HG03457 (cell line): ENCODE measurements at regions not wholly inside any gene's neighbourhood (a gene's known extent, or its start where the extent isn't known, plus 50 kb on each side); places are given as distances from the start of the nearest gene placed in this dataset.
"Not testable (repeated sequence)": the region's sequence is repeated elsewhere in the genome, so short reads cannot be mapped to it uniquely, and the experiment has no call there.

Source experiments
- ATAC-seq: cut with Tn5 transposase; IDR thresholded peaks from one replicate; pipeline ENCODE4 v1.9.1; 2021; ENCODE audit warnings: moderate number of reproducible peaks; ENCODE audit not compliant: unreplicated experiment

DNA sequence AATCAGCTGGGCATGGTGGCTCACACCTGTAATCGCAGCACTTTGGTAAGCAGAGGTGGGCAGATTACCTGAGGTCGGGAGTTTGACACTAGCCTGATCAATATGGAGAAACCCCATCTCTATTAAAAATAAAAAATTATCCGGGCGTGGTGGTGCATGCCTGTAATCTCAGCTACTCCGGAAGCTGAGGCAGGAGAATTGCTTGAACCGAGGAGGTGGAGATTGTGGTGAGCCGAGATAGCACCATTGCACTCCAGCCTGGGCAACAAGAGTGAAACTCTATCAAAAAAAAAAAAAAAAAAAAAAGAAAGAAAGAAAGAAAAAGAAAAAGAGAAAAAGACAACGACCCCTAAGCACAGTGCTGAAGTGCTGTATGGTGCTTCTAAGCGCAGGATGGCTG lies 280.6 kb upstream of the MAF start:
- ATAC-seq = not testable (repeated sequence)

DNA sequence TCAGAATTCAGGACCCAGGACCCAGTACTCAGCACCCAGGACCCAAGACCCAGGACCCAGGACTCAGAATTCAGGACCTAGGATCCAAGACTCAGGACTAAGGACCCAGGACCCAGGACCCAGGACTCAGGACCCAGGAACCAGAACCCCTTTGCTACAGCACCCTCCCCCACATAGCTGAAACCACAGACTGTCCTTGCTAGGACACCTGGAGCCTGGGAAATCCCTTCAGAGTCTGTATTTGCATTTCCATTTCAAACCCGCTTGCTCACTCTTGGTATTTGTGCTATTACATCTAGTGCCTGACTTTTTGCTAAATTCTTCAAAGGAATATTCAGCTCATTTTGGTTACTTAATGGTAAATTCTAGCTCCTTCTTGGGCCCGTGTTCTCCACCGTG lies 275.8 kb upstream of the MAF start:
- ATAC-seq = no peak

DNA sequence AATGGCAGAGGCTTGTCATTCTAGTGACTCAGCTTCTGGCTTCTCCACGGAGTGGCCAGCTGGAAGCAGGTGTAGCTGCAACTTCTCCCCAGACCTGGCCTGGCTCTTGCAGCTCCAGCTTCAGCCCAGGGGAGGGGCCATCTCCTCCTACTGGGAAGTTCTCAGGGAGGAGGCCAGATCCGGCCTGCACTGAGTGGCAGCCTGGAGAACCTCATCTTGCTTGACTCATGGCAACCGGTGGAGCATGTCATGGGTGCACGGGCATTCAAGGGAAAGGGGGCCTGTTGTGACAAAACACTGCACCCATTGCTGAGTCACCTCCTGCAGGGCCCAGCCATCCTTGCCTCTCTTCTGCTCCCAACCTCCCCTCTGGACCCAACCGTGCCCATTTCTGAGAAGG lies 273.9 kb upstream of the MAF start:
- ATAC-seq = no peak

DNA sequence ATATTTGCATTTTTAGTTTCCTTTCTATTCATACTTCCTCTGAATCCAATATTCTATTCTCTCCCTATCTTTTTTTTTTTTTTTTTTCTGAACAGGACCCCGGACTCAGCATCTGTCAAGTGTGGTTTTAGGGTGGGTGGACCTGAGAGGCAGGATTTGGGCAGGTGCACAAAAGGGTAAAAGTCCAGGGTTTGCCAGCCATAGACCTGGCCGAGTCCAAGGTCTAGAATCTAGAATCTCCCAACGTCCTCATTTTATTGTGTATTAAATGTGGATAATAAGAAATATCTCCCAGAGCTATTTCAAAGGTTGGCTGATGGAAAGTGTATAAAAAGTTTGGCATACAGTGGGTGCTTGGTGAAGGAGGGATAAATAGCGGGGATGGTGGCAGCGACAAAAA lies 273.3 kb upstream of the MAF start:
- ATAC-seq = no peak

DNA sequence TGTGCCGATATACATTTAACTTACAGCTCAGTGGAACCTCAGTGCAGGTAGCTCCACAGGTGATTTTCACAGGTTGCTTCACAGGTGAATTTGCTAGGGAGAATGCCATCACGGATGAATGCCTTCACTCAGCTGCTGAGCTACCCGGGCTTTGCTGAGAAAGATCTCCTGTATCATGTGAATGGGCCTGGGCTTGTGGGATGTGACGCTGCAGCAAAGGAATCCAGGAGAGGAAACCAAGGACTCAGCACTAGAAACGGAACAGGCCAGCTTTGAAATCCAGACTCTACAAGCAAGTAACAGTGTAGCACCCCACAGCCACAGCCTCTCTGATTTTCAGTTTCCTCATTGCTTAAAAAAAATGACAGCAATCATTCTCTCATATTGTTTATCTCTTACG lies 271.4 kb upstream of the MAF start:
- no peak for ATAC-seq

DNA sequence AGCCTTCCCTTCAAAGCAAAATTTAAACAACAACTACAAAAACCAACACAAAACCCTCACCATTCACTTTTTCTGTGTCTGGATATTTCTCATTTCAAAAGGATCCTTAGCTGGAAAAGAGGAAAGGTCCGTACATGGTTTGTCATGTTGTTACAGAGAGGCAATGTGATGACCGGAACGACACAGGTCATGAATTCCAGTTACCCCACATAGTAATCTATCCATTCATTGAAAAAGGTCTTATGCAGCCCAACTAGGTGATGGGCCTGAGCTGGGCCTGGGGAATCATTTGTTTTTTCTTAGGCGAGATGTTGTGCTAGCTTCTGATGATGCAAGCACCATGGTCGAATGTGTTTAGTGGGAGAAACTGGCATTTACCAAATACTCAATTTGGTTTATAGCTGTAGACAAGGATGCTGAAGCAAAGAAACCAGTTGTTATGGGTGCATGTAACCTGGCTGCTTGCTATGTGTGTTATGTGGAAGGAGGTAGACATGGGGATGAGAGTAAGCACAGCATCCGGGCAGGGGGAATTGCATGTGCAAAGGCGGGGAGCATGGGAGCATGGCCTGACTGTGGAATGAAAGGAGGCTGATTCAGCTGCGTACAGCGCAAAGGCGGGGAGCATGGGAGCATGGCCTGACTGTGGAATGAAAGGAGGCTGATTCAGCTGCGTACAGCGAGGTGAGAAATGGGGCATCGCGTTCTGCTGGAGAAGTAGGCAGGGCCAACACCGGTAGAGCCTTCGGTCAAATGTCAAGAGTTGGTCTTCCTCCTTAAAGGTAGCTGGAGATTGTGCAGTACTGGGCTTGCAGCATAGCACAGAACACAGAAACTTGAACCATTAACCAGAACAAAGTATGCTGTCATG lies 269.7 kb upstream of the MAF start:
- ATAC-seq = no peak

DNA sequence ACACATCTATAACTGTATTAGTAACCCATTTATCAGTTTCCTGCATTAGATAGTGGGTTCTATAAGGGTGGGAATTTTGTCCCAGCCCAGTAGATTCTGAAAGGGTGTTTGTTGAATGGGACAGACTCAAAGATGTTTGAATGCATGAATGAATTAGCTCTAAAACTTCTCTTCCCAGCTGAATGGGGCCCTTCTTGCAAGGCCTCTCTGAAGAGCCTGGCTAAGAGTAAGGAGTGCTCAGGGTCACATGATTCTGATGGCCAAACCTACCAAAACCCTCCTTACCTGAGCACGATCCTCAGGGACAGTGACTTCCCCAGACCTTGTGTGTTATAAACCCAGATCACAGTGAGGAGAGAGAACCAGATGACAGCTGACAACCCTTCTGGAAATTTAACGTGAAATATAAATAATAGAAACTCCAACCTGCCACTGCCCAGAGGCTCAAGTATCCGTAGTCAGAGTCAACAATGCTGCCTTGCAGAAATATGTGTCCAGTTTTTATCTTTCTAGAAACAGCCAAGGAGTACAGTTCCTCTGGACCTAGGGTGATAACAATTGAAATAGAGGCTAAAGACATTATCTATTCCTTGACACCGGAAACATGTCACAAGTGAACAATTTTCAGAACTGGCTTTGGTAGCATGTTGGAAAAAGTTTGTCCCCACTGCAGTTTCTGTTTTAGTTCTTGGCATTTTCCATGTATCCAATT lies 268.9 kb upstream of the MAF start:
- ATAC-seq = no peak

DNA sequence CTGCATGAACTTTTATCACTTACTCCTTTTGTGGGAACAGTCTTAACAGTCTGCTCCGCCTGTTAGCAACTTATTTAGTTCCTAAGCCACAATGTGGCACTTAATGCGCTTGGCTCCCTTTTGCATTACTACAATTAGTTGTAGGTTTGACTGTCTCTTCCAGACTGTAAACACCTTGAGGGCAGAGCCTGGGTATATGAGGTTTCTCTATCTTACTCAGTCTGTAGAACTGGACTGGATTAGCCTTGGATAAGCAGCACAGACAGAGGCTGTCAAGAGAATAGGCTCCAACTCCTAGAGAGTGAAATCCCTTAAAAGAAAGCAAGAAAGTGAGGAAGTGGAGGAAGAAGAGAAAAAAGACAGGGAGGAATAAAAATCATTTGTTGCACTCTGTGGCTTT lies 268.3 kb upstream of the MAF start:
- ATAC-seq = no peak

DNA sequence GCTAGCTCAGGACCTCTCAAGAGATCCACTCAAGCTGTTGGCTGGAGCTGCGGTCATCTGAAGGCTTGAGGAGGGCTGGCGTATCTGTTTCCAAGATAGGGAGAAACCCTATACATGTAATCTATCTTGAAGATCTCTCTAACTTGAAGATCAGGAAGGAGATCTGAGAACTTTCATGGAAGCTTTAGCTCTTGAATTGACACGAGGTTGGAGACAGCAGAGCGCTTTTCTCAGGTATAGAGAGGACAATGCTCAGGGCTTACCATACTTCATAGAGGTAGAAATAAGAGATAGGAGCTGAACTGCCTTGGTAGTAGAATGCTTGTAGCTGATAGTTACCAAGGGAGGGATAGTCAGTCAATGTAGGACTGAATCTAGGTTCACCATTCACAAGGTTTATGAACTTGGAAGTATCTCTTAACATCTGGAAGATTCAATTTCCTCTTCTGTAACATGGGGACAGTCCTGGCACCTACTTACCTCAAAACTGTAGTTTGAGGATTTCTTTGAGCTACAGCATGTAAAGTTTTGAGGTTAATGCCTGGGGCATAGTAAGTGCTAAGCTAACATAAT lies 267.0 kb upstream of the MAF start:
- no peak for ATAC-seq

DNA sequence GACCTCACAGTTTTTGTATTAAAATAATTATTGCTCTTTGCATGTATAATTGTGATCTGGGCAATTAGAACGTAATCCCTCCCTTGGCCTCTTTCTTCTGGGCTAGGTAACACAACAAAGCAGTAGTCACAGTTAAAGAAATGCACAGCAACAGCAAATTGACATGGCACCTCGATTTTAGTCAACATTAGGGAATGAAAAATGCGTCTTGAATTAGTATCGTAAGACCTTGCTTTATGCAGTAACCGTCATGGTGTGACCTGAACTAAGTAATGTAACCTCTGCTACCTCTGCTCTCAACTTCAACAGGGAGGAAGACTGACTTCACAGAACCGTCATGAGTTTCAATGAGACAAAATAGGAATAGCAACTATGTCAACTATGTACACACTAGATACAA lies 265.4 kb upstream of the MAF start:
- ATAC-seq = no peak

DNA sequence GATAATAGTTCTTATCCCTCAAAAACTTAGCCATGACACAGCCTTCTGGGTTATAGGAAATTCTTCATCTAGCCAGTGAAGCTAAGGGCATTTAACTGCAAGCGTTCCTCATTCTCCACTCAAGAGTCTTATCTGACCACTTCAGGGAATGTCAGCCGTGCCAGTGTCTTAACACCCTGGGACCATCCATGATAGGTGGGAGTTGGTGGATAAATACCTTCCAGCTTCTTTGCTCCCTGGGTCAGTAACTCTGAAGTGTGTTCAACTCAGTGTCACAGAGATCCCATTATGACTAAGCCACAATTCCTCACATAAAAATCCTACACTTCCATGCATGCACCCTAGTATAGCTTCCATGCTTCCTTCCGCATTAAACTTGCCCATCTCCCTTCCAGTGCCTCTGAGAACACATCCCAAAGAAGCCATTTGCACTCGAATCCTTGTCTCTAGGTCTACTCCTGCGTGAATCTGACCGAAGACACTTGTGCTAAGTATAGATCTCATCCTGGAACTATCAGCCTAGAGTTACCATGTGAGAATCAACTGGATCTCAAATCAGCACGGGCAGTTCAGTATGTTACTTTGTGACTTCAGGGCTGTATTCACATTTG lies 264.3 kb upstream of the MAF start:
- ATAC-seq = no peak

DNA sequence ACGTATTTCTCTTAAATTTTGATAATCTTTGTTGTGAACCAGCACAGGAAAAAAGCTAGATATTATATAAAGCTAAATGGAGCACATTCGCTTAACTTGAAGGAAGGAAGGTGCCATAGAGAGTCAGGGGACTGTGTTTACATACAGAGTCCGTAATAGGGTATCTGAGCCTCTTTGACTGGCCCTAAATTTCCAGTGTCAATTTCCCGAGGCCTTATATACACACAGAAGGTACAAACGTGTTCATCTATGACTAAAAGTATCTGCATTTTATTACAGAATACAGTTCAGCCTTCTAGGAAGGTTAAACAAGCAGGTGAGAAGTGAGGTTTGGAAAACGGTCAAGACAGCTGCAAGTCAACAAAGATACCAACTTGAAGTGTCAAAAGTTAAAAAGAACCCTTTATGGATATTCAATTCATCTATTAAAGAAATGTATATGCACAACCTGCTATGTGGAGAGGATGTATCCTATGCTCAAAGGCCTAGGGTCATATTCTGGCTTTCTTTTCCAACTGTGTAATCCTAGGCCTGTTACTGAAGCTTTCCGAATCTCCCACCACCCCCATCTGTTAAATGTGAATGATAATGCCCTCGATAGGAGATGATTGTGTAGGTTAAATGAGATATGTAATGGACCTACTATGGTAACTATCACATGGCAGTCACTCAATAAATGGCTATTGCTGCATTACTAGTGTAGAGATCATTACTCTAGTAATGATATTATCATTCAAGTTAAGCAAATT lies 263.7 kb upstream of the MAF start:
- ATAC-seq = no peak

DNA sequence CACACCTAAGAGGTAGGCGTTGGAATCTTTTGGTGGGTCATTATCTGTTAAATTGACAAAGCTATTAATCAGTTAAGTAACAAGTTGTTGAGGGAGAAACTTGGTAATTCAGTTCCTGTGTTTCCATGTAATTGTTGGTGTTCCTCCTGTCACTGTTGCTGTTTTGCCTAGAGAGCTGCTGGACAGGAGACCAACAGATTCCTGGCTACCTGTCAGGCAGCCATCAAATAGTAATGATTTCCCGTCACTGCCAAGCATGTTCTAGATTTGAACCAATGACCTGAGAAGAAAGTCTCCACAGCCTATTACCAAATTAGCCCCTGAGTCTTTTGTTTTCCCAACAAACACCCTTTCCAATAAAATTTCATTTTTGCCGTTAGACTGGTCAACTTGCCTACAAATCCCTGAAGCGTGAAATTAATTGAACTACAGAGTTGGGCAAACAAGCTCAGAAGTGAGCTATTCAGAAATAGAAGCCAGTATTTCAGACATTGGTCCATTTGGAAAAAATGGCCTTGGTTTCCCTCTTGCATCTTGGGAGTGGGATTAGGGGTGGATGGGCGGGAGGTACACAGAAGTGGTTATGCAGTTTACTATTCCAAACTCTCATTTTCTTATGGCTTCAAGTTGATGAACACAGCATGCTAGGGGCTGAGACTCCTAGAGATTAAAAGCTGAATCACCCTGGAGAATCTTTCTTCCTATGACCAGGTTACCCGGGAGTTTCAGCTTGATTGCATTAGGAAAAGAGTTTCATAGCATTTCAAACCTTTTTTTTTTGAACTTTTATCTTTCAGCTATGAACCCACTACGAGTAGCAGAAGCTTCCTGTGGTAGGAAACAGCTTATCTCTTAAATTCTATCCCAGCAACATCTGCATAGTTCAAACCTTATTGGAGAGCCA lies 262.8 kb upstream of the MAF start:
- ATAC-seq = no peak

DNA sequence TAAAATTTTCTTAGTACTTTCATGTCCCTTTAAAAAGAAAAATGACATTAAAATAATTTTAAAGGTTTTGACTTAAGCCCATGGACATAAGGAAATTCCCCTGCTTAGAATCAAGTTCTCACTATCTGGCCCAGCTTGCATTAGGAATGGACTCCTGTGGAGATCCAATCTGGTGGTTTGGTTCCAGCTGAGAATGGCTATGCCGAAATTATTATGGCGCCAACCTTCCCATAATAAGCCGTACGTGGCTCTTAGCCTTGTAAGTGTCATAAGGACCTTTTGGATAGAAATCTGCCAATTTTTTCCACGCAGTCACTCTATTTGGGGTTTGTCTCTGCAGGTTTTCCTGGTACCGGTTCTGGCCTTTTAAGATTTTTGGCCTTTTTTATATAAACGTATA lies 262.1 kb upstream of the MAF start:
- no peak for ATAC-seq

DNA sequence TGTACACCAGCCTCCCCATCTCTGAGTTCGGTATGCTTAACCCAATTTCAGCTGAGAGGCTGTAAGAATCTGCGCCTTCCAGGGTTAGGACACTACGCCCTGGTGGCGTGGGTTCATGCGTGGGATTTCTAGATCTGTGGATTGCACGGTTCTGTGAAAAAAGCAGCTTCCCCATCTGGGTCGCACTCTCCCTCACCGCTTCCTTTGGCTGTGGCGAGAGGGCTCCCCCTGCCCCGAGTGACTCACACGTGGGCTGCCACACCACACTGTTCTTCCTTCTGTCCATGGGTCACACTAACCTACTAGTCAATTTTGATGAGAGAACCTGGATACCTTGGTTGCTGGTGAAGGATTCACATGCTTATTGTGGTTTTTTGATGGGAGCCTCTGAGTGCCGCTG lies 256.0 kb upstream of the MAF start:
- ATAC-seq = no peak

DNA sequence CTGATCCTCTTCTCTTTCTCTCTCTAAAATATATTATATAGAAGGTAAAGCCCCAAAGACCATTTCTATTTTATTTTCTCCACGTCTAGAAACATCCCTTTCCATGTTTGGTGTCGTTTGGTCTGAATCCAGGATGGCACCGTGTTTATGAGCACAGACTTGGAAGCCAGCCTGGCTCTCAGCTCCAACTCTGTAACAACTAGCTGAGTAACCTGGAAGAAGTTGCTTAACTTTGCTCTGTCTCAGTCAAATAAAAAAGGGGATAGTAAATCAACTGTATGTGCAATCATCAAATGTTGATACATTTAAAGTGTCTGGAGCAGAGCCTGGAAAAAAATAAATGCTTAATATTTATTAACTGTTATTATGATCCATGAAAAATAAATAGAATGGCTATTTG lies 249.8 kb upstream of the MAF start:
- ATAC-seq = no peak

DNA sequence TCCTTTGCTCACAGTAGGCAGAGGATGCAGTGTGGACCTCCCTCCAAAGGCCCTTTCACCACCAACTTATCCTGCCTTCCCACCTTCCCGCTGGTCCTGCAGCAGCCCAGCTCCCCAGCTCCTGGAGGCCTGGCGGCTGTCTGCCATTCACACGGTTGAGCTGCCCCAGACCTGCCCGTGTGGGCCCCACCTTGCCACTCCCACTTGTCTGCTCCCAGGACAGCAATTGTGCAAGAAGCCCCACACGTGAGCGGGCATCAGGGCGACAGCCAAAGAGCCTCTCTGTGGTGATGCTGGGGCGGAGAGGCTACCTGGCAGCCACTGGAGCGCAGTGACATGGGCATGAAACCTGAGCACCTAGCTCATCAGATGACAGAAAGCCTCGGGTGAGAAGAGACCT lies 248.6 kb upstream of the MAF start:
- no peak for ATAC-seq

DNA sequence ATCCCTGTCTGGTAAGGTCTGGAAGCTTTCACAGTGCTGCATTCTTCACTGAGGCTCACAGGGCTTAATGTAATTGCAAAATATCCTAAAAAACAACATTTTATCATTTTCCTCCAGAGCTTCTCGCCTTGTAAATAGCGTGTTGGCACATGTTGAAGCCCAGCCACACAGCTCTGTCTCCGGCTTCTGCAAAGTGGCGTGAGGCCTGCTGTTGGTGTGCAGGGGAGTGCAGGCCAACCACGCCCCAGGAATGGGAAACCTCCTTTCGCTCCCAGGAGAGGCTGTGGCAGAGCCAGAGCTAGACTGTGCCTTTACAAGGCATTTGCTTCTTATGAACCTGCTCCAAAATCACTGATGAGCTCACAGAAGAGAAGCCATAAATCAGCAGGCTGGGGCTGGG lies 248.2 kb upstream of the MAF start:
- ATAC-seq = no peak

DNA sequence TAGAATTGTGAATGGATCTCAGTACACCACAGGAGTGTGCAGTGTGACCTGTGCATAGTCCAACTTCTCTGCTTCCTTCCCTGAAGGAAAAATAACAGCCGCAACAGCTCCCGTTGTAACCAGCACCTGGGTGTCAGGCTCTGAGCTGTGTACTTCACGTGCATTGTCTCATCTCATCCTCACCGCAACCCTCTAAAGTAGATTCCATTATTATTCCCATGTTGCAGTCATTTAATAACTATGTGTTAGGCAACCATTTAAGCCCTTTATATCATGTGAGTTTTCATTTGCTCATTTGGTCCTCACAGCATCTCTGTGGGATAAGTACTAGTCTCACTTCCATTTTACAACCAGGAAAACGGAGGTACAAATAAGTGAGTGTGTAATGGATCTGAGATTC lies 247.0 kb upstream of the MAF start:
- ATAC-seq = no peak

DNA sequence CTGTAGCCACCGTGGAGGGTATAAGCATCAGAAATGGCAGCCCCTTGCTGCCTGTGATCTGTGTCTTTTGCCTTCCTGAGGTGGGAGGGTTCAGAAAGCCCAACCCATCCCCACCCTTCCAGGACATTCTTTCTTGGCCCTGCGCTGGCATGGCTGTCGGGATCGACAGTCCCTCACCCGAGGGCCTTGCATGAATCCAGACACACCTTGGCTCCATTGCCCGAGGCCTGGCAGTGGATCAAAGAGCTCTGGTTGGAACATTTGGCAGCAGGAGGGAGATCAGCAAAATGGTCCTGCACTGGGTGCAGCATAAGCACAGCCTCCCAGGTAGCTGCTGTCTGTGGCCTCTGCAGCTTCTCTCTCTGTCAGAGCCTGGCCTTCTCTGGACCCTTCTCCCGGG lies 246.6 kb upstream of the MAF start:
- ATAC-seq = no peak
